ENCODE measurements at regions not wholly inside any gene's neighbourhood (a gene's known extent, or its start where the extent isn't known, plus 50 kb on each side); places are given as distances from the start of the nearest gene placed in this dataset.
"Not testable (repeated sequence)": the region's sequence is repeated elsewhere in the genome, so short reads cannot be mapped to it uniquely, and the experiment has no call there.

DNA sequence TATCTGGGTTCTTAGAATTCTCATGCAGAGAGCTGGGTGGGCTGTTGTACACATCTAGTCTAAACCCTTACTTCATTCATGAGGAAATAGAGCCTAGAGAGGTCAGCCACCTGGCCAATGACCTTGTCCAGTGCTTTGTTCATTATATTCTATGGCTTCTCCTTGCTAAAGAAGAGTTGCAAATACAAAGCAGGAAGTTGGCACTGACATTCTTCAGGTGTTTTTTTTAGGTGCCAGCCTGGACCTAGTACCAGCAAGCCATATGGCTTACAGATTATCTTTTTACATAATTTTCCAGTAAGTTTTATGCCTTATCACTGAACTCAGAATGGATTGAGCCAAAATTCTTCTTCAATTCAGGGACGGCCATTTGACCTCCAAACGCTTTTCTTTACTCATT is 54.7 kb upstream of the PGM2 start:
- DNase-seq, result no peak

DNA sequence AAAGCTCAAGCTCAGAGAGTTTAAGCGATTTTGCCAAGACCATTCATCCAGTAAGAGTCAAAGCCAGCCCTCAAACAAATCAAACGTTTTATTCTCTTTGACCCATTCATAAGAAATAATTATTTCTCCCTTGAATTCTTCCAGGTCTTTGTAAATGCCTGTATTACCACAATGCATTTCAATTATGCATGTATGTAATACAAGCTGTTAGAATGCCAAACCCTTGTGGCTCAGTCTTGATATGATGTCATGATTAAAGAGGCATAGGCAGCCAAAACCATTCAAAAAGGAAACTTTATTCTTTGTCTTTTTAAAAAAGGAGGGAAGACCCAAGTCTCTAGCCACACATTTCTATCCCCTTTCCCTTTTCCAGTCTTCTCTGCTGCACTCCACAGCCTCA is 56.5 kb upstream of the PGM2 start:
- DNase-seq, result no peak

DNA sequence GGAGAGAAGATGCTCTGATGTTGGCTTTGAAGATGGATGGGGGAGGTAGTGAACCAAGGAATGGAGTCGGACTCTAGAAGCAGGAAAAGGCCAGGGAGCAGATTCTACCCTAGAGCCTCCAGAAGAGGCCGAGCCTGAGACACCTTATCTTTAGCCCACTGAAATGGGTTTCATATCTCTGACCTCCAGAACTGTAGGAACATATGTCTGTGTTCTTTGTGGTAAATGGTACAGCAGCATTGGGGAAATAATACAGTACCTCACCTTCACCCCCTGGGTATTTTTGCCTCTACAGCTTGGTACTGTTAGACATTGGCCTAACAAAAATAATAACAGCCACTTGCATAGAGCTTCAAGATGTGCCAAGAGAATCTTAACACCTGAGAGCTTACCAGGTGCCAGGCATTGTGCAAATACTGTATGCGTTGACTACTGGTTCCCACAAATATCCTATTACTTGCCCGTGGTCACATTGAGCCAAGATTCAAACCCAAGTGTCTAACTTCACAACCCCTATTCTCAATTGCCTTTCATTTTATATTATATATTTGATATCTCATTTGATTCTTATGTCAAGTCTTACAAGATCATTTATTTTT is 57.0 kb upstream of the PGM2 start:
- no peak for DNase-seq

DNA sequence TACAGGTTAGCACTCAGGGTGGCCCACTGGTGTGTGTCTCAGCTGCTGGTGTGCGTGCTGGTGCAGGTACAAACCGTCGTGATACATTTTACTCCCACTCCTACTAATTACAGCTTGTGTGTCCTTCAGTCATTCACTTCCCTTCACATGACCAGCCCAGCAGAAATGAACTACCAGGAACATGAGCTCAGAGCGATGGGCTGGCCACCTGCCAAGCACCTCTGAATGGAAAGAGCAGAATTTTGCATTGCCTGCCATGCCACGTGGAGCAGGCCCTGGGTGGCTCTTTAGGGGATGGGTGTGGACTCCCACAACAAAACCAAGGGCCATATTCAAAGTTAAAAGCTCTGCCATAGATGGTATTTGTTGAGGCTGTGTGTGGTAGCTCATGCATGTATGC is 58.9 kb upstream of the PGM2 start:
- peak; percentile 55 for DNase-seq

DNA sequence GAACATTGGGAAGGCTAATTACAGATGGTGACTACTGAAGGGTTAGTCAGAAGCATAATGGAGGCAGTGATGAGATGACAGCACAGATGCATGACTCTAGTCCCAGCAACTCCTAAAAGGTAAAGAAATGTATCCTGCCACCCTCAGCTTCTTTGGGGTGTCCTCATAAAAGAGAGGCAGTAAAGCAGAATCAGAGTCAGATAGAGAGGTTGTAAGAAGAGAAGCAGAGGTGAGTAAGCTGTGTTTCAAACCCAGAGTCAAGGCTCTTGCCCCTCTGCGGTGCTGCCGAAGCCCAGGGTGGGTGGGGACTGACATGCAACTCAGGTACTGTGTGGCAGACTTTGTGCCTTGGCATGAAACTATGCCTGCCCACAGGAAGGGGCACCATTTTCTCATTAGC is 59.5 kb upstream of the PGM2 start:
- no peak for DNase-seq

DNA sequence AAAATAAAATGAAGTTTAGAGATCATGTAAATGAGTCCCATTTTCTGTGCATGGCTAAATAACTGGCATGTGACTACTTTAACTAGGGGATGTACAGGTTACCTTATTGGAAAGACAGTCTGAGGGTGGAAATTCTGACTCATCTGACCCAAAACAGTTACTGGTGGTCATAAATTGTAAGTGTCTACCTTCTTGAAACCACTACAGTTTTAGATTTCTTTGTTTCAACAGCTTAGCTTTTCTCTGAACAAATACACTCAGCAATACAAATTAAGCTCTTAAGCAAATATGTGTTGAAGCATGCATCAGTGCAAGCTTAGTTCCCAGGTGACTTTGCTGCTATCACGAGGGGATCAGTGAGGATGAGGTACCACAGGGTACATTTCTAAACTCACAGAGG is 60.7 kb upstream of the PGM2 start:
- no peak for DNase-seq

DNA sequence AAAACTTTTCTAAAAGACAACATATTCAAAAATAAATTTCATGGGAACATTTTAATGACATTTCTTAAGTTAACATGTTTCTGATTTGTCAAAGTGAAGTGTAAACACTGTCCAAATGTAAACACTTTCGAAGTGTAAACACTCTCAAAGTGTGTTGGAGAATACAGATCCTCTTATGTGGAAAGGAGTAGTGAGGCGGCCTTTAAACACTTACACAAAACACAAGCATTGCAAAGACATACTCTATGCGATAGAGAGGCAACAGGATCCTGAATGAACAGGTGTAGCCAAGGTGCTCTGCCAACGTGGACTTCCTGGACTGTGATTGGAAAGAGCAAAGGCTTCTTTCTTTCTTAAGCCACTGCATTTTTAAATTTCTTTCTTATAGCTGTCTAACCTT is 62.7 kb upstream of the PGM2 start:
- DNase-seq, result no peak

DNA sequence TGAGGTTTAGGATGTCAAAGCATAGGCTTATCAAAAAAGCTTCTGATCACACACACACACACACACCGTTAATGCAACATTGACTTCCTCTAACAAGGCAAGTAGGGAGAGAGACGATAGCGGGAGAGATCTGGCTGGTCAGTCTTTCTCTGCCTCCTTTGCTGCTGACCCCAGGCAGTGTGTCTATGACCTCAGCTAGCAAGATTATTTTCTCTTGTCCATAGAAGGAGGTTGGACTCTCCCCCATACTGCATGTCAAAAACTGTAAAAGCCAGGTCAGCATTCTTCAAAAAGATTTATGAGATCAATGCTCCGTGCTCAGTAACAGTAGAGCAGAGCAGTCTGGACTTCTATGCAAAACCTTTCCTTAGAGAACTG is 63.5 kb upstream of the PGM2 start:
- DNase-seq, result no peak

DNA sequence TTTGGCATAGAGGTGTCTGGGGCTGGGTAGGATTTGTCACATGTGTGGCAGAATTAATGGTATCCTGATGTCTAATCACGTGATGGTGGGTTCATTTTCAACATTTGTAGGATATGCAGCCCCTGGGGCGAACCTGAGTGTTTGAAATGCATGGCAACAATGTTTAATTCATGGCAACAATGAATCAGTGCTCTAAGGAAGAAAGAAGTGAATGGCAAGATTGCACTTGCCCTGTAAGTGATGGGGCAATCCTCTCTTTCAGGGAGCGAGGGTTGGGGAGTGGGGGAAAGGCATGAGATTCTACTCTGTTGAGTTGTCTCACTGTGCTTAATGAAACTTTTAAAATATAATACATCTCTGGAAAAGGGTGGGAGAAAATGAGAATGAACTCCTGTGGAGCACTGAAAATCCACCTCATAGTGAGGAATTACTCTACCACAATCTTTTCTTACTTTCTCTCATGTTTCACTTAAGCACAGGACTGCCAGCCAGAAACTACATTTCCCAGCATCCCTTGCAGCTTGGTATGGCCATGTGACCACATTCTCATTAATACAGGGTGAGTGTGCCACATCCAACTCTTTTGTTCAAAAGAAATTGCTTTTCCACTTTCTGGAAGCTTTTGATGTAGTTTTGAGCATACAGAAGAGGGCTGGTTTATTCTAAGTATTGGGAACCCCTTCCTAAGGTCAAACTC is 64.0 kb upstream of the PGM2 start:
- peak; percentile 40 for DNase-seq

DNA sequence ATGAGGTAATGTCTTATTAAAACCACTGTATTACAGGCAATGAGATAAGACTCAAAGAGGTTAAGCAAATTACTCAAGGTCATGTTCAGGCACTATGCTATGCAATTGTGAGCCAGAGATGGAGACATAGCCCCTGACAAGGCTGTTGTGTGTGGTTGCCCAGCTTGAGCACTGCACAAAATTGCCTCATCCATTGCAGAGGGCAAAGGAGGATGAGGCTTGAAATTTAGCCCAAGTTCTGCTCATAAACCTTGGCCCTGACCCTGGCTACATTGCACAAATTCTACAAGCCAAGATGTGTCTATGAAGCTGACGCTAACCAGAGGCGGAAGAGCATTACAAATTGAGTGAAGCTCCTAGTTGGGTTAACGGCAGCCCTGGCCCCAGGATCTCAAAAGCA is 65.6 kb upstream of the PGM2 start:
- no peak for DNase-seq

DNA sequence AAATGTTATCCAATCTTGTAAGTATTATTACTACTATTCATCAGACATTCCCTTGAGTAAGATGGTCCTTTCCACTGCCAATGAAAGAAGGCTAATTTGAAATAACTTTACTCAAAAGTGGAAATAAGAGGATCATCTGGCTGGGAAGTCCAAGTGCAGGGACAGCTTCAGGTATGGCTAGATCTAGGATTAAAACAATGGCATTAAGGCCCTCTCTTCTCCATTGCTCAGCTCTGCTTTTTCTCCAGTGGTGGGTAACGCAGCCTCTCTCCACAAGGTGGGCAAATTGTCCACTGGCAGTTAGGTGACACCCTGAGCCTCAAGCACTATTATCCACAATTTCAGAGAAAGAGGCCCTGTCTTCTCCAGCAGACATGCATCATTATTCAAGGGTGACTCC is 66.7 kb upstream of the PGM2 start:
- DNase-seq, result no peak

DNA sequence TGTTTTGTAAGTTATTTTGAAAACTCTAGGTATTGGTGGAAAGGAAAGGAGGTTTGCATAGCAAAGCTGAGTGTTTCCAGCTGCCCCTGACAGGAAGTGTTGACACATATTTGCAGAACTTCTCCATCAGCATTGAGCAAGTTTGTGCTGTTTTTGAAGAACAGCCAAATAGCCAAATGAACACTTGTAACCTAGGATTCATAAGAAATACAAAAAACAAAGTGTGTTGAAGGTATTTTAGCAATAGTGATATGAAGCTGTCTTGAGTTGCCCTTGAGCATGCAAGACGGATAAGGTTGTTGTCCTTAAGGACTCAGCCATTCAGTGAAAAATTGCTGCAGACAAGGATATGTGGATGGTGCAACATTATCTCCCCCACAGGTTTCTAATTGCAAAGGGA is 68.3 kb upstream of the PGM2 start:
- peak; percentile 42 for DNase-seq

DNA sequence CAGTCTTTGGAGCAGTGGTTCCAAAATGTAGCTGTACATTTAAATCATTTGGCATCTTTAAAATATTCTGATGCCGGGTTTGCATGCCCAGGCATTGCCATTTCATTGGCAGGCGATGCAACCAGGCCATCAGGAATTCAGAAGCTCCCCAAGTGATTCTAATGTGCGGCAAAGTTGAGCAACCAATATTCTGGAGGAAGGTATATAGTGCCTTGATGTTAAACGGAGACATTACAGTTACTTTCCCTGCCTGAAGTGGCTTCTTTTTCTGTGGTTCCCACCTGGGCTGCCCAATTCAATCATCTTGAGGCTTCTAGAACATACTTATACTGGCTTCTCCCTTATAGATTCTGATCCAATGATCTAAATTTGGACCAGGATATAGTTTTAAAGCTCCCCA is 68.7 kb upstream of the PGM2 start:
- no peak for DNase-seq

DNA sequence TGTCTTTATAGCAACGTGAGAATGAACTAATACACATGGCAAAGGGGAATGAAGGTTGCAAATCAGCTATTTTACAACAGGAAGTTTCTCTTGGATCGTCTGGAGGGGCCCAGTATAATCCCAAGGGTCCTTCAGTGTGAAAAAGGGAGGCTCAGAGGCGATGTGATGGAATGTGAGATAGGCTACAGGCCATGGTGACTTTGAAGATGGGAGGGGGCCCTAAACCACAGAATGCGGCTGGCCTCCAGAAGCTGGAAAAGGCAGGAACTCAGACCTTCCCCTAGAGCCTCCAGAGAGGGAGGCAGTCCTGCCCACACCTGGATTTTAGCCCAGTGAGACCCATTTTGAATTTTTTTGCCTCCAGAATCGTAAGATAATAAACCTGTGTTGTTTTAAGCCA is 69.4 kb upstream of the PGM2 start:
- no peak for DNase-seq

DNA sequence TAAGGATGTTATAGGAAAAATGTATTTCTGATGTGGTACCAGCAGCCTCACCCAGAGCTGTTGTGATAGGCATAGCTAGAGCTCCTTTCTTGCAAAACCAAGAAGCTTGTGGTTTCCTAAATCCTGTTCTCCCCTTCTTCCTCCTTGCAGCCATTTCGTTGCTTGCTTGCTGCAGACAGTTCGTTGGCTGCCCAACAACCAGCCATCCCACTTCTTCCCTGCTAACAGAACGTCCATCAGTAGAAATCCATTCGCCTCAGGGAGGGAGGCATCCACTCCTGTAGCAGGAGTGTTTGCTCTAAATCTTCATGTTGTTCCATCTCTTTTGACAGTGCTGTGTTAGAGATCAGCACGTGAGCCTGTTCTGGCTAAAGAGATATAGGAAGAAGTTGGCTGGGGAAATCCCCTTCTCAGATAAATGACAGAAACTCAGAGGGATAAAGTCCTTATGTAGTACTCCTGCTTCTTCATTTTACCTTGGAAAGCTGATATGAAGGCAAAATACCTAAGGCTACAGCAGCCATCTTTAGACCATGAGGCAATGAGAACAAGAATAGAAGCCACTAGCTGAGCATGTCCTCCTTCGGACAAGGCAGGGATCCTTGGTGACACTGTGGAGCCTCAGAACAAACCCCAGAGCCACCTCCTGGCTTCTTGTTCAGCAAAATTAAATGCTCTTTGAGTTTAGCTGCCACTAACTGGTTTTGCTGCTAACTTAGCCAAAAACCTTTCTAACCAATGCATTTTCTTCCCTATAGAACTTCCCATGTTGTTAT is 68.4 kb upstream of the RELL1 start:
- no peak for DNase-seq

DNA sequence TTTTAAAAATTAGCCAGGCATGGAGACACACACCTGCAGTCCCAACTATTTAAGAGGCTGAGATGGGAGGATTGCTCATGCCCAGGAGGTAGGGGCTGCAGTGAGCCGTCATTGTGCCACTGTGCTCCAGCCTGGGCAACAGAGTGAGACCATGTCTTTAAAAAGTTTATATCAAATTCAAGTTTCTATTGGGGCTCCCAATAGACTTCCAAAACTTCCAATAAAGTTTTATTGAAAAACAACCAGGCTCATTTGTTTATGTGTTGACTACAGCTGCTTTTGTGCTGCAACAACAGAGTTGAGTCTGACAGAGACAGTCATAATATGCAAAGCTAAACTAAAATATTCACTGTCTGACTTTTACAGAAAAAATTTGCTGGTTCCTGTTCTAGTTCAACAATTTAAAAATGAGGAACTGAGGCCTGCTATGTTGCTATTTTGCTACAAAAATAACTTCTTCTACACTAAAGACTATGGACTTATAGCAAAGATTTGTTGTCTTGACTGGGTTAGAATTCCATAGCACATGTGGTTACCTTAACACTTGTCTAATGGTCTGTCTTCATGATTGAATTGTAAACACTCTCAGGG is 63.3 kb upstream of the RELL1 start:
- DNase-seq, result no peak

DNA sequence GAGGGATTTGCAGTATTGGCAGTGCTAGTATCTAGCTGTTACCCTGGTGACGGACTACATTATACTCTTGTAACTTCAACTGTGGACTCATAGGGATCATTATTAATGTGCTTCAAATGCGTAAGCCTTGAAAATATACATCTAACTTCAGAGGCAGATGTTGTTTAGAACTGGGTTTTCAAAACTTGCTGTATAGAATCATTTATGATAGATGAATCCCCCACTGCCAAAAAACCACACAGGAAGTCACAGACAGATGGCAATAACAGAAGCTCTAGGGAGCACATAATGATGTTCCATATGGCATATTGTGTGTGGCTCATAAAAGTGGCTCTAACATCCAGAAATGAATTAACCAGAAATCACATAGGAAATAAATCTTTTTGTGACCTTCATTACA is 62.3 kb upstream of the RELL1 start:
- DNase-seq, result no peak

DNA sequence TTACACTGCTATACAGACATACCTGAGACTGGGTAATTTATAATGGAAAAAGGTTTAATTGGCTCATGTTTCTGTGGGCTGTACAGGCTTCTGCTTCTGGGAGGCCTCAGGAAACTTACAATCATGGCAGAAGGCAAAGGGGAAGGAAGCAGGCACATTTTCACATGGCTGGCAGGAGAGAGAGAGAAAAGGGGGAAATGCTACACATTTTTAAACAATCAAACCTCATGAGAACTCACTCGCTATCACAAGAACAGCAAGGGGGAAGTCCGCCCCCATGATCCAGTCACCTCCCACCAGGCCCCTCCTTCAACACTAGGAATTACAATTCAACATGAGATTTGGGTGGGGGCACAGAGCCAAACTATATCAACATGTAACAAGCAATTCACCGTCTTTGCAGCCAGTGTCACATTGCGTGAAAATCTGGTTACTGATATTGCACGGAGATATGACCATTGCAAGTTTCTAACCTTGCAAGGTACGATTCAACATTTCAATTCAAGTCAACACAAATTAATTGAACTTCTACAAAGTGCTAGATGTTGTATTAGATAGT is 61.7 kb upstream of the RELL1 start:
- no peak for DNase-seq

DNA sequence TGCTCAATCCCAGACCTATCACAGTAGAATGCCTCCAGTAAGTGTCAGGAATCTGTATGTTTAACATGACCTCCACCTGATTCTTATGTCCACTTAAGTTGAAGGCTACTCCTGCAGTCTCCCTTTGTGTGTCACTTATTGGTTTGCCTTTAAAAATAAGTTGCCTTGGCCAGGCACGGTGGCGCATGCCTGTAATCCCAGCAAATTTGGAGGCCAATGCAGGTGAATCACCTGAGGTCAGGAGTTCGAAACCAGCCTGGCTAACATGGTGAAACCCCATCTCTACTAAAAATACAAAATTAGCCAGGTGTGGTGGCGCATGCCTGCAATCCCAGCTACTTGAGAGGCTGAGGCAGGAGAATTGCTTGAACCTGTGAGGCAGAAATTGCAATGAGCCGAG is 60.7 kb upstream of the RELL1 start:
- DNase-seq, result not testable (repeated sequence)

DNA sequence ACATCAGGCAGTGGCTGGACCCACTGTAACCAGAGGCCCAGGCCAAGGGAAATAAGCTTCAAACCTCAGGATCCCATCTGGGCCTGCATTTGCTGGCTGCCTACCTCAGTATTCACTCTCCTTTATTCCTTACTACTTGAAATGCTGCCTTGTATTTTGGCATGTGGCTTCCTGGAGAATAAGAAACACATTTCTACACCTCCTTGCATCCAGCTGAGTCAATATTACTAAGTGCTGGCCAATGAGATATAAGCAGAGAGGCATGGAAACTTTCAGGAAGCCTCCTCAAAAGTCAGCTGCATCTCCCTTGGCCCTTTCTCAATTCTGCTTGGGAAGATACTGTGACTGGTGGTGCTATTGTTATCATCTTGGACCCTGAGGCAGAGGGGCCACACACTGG is 59.8 kb upstream of the RELL1 start:
- no peak for DNase-seq

DNA sequence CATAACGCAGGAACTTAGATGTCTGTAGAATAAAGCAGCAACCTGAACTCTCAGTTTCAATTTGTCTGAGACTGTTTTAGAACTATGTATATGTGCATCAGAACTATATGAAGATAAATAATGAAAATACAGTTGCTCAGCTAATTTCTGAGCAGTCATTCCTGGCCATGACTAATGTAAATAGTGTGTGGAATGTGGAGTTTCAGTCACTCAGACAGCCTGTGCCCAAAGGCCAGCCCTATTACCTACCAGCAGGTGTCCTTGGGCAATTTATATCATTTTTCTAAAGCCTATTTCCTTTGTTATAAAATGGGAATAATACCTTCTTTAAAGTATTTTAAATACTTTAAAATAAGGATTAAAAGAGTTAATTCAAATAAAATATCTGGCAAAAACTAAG is 56.0 kb upstream of the RELL1 start:
- no peak for DNase-seq

DNA sequence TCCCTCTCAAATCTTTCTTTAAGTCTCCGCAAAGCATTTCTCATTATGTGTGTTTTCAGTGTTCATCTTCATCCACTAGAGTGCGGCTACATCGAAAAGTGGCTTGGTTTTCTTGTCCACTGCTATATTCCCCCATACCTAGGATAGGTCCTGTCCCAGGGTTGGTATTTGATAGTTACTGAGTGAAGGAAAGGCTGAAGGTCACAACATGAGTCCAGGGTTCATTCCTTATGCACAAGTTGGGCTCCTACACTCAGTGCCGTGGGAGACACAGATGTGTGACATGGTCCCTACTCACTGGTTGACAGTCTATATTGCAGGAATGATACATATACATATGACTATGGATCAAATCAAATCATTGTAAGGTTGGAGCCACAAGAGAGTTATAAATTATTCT is 55.4 kb upstream of the RELL1 start:
- DNase-seq, result no peak

DNA sequence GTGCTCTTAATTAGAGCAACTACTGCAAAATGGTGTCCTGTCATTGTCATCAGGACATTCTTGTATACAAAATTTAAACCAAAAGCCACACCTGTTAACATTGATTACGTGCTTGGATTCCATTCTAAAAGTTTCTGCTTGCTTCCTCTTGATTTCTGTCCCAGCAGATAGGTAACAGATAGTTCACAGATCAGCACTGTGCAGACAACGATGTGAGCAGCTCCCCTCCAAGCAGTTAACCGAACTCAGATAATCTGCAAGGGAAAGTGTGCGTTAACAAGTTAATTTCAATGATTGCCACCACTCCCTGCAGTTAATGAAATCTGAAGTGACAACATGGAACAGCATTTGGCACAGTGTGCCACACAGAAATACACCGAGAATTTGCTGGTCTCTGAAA is 54.4 kb upstream of the RELL1 start:
- no peak for DNase-seq

DNA sequence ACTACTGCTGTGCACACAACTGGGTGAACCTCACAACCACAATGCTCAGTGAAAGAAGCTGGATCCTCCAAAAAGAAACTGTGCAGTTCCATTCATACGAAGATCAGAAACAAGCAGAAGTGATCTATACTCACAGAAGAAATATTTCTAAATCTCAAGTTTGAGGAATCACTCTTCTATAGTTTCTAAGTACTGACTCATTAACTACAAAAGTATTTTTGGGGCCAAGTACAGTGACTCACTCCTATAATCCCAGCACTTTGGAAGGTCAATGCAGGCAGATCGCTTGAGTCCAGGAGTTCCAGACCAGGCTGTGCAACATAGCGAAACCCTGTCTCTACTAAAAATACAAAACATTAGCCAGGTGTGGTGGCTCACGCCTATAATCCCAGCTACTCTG is 51.3 kb upstream of the RELL1 start:
- no peak for DNase-seq

Measured in dermis blood vessel endothelial cell (primary cell).